MM.1S (cell line): ENCODE measurements at regions not wholly inside any gene's neighbourhood (a gene's known extent, or its start where the extent isn't known, plus 50 kb on each side); places are given as distances from the start of the nearest gene placed in this dataset.

Experiments
- DNase-seq: peaks from one replicate; pipeline ENCODE4 v3.0.0-alpha.2; 2015
- H2AFZ ChIP-seq: fragments of 300-600 bp; sonication (generic); 2 replicates; pipeline ENCODE4 v1.6.0; 2016; ENCODE audit warnings: antibody characterized with exemption, low read length
- H3F3A ChIP-seq: fragments of 300-600 bp; sonication (generic); 2 replicates; pipeline ENCODE4 v1.6.1; 2016; ENCODE audit warnings: mild to moderate bottlenecking, antibody characterized with exemption, low read length, moderate library complexity, mixed read lengths; ENCODE audit not compliant: insufficient read depth
- H3K27ac ChIP-seq: fragments of 300-600 bp; sonication (generic); 2 replicates; pipeline ENCODE4 v1.5.1; 2016; ENCODE audit warnings: mild to moderate bottlenecking, low read length
- H3K27me3 ChIP-seq: fragments of 300-600 bp; sonication (generic); replicated peaks from 2 replicates; pipeline ENCODE4 v1.6.0; 2016; ENCODE audit warnings: low read length; ENCODE audit not compliant: insufficient read depth
- H3K36me3 ChIP-seq: fragments of 300-600 bp; sonication (generic); replicated peaks from 2 replicates; pipeline ENCODE4 v1.6.1; 2016; ENCODE audit warnings: mild to moderate bottlenecking, low read length, mixed read lengths; ENCODE audit not compliant: insufficient read depth
- H3K4me1 ChIP-seq: fragments of 300-600 bp; sonication (generic); 2 replicates; pipeline ENCODE4 v1.6.1; 2016; ENCODE audit warnings: low read length, mixed read lengths
- H3K4me2 ChIP-seq: fragments of 300-600 bp; sonication (generic); 2 replicates; pipeline ENCODE4 v1.6.0; 2016; ENCODE audit warnings: low read depth, low read length
- H3K4me3 ChIP-seq: fragments of 300-600 bp; sonication (generic); 2 replicates; pipeline ENCODE4 v1.5.1; 2016; ENCODE audit warnings: low read length, mixed read lengths
- H3K79me2 ChIP-seq: fragments of 300-600 bp; sonication (generic); 2 replicates; pipeline ENCODE4 v1.6.1; 2016; ENCODE audit warnings: mixed run types, low read length, mixed read lengths
- H3K9ac ChIP-seq: fragments of 300-600 bp; sonication (generic); 2 replicates; pipeline ENCODE4 v1.6.1; 2016; ENCODE audit warnings: low read length, mixed read lengths
- H3K9me2 ChIP-seq: fragments of 300-600 bp; sonication (generic); replicated peaks from 2 replicates; pipeline ENCODE4 v1.6.1; 2016; ENCODE audit warnings: mild to moderate bottlenecking, low read length, mixed read lengths; ENCODE audit not compliant: insufficient read depth
- H3K9me3 ChIP-seq: fragments of 300-600 bp; sonication (generic); replicated peaks from 2 replicates; pipeline ENCODE4 v1.6.1; 2016; ENCODE audit warnings: mild to moderate bottlenecking, low read length, mixed read lengths; ENCODE audit not compliant: insufficient read depth
- H4K20me1 ChIP-seq: fragments of 300-600 bp; sonication (generic); 2 replicates; pipeline ENCODE4 v1.6.1; 2016; ENCODE audit warnings: mild to moderate bottlenecking, low read length, moderate library complexity, mixed read lengths; ENCODE audit not compliant: insufficient read depth
- EZH2 ChIP-seq: fragments of 300-600 bp; sonication (generic); optimal IDR thresholded peaks from 2 replicates; pipeline ENCODE3; 2017; ENCODE audit warnings: low read depth, mild to moderate bottlenecking, antibody characterized with exemption, low read length, mixed read lengths
- EZH2phosphoT487 ChIP-seq: fragments of 300-600 bp; sonication (generic); IDR thresholded peaks from 2 replicates; pipeline ENCODE4 v1.6.1; 2018; ENCODE audit warnings: antibody characterized with exemption, low read length
- TF ChIP-seq, protein P1 (sequence below): fragments of 300-600 bp; sonication (generic); IDR thresholded peaks from 2 replicates; pipeline ENCODE4 v1.5.1; 2016; ENCODE audit warnings: antibody characterized with exemption, low read length, mixed read lengths

DNA sequence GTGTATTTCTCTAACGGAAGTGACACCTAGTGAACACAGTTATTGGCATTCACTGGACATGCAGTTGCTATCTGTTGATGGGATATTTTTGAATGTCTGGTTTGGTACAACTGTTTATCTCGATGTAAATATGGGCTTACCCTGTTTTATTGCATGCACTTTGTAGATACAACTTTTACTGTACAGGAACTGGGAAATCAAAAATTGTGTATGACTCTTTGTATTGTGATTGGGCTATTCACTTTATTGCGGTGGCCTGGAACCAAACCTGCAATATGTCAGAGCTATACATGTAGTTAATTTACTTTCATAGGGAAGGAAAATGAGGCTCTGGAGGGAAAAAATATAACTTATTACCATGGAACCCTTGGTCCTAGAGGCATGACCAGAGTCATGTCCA lies 380.7 kb upstream of the KIRREL3 start:
- no peaks in the 10 kb centered on the region for H4K20me1 ChIP-seq

GRCh38 chr11:127379686-127380085 lies 379.1 kb upstream of the KIRREL3 start:
- Histone ChIP-seq H3K4me2 (no peak overlapping the region), H3K79me2 (no peaks in the 10 kb centered on the region), H3K9me2 (no peaks in the 10 kb centered on the region), H3K9ac (no peak overlapping the region), H3K27me3 (no peaks in the 10 kb centered on the region), H3K36me3 (no peaks in the 10 kb centered on the region), H3K9me3 (no peaks in the 10 kb centered on the region), H4K20me1 (no peaks in the 10 kb centered on the region), H3K4me3 (no peak overlapping the region), H3K27ac (no peak overlapping the region), H3F3A (no peaks in the 10 kb centered on the region), H3K4me1 (no peaks in the 10 kb centered on the region), H2AFZ (no peak overlapping the region)
- DNase-seq = no peak
- TF ChIP-seq EZH2phosphoT487 (no peak), EZH2 (no peak)
- TF ChIP-seq, protein P1, sequence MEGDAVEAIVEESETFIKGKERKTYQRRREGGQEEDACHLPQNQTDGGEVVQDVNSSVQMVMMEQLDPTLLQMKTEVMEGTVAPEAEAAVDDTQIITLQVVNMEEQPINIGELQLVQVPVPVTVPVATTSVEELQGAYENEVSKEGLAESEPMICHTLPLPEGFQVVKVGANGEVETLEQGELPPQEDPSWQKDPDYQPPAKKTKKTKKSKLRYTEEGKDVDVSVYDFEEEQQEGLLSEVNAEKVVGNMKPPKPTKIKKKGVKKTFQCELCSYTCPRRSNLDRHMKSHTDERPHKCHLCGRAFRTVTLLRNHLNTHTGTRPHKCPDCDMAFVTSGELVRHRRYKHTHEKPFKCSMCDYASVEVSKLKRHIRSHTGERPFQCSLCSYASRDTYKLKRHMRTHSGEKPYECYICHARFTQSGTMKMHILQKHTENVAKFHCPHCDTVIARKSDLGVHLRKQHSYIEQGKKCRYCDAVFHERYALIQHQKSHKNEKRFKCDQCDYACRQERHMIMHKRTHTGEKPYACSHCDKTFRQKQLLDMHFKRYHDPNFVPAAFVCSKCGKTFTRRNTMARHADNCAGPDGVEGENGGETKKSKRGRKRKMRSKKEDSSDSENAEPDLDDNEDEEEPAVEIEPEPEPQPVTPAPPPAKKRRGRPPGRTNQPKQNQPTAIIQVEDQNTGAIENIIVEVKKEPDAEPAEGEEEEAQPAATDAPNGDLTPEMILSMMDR = no peak

More for the DNA sequence above, 380.7 kb upstream of the KIRREL3 start:
- no peaks in the 10 kb centered on the region for H3K4me1 ChIP-seq
- H2AFZ ChIP-seq = no peak overlapping the region
- H3K9ac ChIP-seq = no peak overlapping the region
- no peak for DNase-seq
- no peaks in the 10 kb centered on the region for H3K36me3 ChIP-seq
- no peak overlapping the region for H3K4me2 ChIP-seq
- H3K27ac ChIP-seq = no peak overlapping the region
- H3K79me2 ChIP-seq = no peaks in the 10 kb centered on the region
- H3K9me2 ChIP-seq = no peaks in the 10 kb centered on the region
- H3K4me3 ChIP-seq = no peak overlapping the region
- H3K27me3 ChIP-seq = no peaks in the 10 kb centered on the region
- TF ChIP-seq EZH2phosphoT487 (no peak), EZH2 (no peak)
- TF ChIP-seq, protein P1 = no peak
- H3F3A ChIP-seq = no peaks in the 10 kb centered on the region
- H3K9me3 ChIP-seq = no peaks in the 10 kb centered on the region

DNA sequence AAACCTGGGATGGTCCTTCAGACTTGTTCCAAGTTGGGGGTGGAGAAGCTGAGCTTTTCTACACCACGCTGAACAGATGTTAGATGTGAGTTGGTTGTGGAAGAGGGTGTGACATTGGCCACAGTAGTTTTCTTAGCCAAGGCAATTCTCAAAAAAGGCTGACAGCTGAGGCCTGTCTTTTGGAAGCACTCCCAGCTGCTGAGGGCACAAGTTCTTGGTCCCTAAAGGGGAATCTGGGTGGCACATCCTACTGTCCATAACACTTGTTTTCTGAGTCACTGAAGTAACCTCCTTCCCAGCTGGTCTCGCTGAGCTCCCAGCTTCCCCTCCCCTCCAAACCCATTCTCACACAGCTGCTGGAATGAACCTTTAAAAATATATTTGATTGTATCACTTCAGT lies 375.7 kb upstream of the KIRREL3 start:
- Histone ChIP-seq H3K4me1 (no peaks in the 10 kb centered on the region), H3K4me3 (no peak overlapping the region), H3K9me2 (no peaks in the 10 kb centered on the region), H3K9me3 (no peaks in the 10 kb centered on the region), H3K79me2 (no peaks in the 10 kb centered on the region), H2AFZ (no peak overlapping the region), H3K9ac (no peak overlapping the region), H3K36me3 (no peaks in the 10 kb centered on the region), H4K20me1 (no peaks in the 10 kb centered on the region), H3K4me2 (no peak overlapping the region), H3K27me3 (no peaks in the 10 kb centered on the region), H3K27ac (no peak overlapping the region), H3F3A (no peaks in the 10 kb centered on the region)
- DNase-seq = no peak
- TF ChIP-seq EZH2 (no peak), EZH2phosphoT487 (no peak)
- TF ChIP-seq, protein P1 = no peak

- H4K20me1 ChIP-seq = no peaks in the 10 kb centered on the region
- H3K79me2 ChIP-seq = no peaks in the 10 kb centered on the region
- H3K9ac ChIP-seq = no peak overlapping the region
- H3K9me3 ChIP-seq = no peaks in the 10 kb centered on the region
- H3K27ac ChIP-seq = no peak overlapping the region
- no peak overlapping the region for H3K4me3 ChIP-seq
- H3K36me3 ChIP-seq = no peaks in the 10 kb centered on the region
- no peaks in the 10 kb centered on the region for H3K9me2 ChIP-seq
- no peaks in the 10 kb centered on the region for H3F3A ChIP-seq
- no peaks in the 10 kb centered on the region for H3K4me1 ChIP-seq
- no peaks in the 10 kb centered on the region for H3K27me3 ChIP-seq
- DNase-seq = no peak
- TF ChIP-seq EZH2phosphoT487 = no peak
- TF ChIP-seq, protein P1 = no peak
- no peak for TF ChIP-seq EZH2
- H2AFZ ChIP-seq = no peak overlapping the region
- H3K4me2 ChIP-seq = no peak overlapping the region
These were observed 368.8 kb upstream of the KIRREL3 start for GRCh38 chr11:127369356-127369755.
